Mucosa of gallbladder (tissue), 1 donor: ENCODE measurements at regions not wholly inside any gene's neighbourhood (a gene's known extent, or its start where the extent isn't known, plus 50 kb on each side); places are given as distances from the start of the nearest gene placed in this dataset.
"Not testable (repeated sequence)": the region's sequence is repeated elsewhere in the genome, so short reads cannot be mapped to it uniquely, and the experiment has no call there.

Experiments
- DNase-seq: peaks from one replicate; pipeline ENCODE4 v3.0.0-alpha.2; 2020; ENCODE audit warnings: low spot score
- donor health status: DM: no; HTN: no; CAD: no.

DNA sequence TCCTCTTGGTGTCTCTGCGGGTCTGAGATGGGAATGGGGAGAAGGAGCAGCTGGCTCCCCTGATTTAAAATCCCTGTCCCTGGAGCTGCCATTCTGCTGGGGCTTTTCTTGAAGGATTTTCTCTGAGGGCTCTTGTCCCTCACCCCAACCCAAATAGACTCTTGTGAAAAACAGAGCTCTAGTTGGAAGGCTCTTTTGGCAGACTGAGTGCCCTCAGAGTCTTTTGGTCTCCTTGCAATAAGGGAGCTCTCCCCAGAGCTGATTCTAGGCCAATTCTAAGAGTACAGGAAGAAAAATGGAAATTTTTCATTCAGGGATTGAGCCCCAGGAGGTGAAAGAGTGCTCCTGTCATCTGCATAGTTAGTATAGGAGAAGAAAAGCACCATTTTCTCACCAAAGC, 238.3 kb downstream of the COG6 start:
- DNase-seq: no peak

DNA sequence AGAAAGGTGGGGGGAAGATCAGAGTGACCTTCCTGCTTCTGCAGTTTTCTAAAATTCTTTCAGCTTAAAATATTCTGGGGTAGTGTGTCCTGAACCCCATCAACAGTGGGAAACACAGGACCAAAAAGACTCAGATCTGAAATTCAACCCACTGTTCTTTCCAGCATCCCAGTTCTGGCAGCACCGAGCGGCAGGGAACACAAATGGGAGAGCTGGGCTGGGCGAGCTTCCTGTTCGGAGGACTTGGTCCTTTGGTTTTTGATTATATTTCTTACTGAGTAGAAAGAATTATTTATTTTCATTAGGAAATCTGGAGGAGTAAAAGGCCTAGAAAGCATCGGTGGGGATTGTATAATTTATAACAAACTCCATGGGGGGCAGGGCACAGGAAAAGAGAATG, 239.1 kb downstream of the COG6 start:
- no peak for DNase-seq

DNA sequence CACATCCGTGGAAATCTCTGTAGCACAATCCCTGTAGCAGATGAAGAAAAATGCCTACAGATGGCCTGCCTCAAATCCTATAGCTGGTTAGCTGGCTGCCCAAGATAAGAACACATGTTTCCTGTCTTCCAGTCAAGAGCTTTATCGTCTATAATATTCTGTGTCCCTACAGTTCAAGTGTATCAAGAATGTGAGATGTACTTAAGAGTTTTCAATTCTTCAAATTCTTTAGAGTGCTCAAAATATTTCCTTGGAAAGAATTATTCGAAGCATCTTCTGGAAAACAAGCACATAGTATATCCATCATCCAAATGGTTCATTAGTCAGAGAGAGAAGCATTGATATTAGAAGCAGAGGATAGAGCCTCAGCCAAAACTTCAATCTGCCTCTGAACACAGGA, 239.8 kb downstream of the COG6 start:
- DNase-seq: no peak

DNA sequence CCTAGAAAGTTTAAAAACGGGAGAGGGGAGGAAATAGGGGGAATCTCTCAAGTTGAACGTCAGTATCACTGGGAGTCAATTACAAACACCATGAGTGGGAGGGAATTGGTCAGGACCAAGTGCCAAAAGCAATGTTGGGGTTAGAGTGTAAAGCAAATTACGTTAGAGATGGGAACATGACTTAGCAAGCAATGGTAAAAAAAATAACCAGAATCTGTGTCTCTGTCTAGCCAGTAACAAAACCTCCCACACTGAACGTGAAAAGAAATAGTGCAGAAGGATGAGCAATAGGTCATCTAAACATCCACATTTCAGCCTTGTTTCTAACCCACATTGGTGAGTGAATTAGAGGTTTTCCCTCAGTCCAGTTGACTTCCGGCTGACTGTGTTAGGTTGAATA, 242.2 kb downstream of the COG6 start:
- DNase-seq: no peak

GRCh38 chr13:39900106-39900750, 244.8 kb downstream of the COG6 start:
- no peak for DNase-seq

GRCh38 chr13:39904959-39905358, 249.5 kb downstream of the COG6 start:
- DNase-seq: no peak

DNA sequence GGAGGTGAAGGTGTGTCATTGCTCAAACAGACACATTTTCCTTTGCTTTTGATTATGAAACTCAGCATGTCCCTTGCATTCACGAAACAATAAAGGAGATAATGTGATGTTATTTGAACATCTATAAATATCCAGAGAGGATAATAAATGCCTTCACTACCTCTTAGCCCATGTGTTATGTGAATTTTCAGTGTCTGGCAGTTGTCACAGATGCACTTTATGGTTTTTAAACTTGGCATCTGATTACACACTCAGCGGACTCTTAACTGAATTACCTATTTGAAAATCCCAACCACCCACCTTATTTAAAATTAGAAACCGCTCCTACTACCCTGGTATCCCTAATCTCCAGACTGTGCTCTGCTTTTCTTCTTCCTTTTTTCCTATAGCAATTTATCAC, 254.2 kb downstream of the COG6 start:
- DNase-seq: no peak

GRCh38 chr13:39910041-39910440, 254.6 kb downstream of the COG6 start:
- no peak for DNase-seq

DNA sequence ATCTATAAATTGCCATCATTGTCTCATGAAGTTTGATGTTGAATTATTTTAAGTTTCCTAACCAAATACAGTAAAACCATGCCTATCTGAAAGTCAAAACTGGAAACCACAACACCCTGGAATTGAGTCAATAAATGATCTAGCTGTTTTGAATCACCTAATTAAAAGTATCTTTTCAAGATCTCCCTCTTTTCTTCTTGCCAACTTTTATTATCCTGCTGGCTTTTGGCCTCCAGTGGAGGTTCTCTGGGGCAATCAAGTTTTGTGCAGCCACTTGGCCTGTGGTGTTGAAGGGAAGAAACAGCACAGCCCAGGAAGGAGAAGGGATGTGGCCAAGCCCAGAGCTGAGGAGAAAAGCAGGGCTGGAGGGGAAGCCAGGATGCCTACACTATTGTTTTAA, 255.4 kb downstream of the COG6 start:
- no peak for DNase-seq

DNA sequence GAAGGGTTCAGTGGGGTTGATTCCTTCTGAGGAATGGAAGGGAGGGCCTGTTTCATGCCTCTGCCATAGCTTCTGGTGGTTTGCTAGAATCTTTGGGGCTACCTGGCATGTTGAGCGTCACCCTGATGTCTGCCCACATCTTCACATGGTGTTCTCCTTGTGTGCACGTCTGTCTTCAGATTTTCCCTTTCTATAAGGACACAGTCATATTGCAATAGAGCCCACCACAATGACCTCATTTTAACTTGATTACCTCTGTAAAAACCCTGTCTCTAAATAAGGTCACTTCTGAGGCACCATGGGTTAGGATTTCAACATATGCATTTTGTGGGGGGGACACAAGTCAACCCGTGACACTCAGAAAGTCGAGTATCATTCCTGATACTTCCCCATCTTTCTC, 257.9 kb downstream of the COG6 start:
- no peak for DNase-seq

DNA sequence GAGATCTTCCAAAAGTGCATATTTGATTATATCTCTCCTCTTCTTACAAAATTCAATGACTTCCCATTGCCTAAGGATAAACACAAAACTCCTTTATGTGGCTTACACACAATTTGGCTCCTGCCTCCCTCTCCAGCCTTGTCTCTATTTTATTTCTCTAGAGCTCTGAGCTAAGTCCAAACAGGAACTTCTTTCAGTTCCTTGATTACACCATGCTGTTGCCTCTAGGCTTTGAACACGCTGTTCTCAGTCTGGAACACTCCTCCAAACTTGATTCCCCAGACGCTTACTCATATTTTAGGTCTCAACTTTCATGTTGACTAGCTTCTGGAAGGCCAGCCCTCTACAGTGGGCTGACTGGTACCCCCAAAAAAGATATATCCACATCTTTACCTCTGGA, 258.5 kb downstream of the COG6 start:
- DNase-seq: peak; percentile 11

- DNase-seq: no peak
Observed at GRCh38 chr13:39915418-39915817, 260.0 kb downstream of the COG6 start.

DNA sequence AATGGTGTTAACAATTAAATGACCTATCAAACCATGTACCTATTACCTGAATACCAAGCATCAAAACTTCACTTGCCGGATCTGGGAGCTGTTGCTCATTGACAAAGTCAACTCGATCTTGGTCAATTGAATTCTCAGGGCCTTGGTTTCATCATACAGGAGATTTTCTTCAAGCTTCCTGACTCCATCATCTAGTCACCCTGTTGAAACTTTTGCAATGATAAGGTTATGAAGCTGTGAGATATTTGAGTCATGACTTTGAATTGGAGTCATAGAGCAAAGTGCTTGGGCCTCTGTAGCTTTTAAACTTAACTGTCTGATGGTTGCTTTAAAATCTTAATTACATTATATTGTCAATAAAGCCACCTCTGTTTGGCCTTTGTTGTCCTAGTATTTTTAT, 260.9 kb downstream of the COG6 start:
- no peak for DNase-seq

DNA sequence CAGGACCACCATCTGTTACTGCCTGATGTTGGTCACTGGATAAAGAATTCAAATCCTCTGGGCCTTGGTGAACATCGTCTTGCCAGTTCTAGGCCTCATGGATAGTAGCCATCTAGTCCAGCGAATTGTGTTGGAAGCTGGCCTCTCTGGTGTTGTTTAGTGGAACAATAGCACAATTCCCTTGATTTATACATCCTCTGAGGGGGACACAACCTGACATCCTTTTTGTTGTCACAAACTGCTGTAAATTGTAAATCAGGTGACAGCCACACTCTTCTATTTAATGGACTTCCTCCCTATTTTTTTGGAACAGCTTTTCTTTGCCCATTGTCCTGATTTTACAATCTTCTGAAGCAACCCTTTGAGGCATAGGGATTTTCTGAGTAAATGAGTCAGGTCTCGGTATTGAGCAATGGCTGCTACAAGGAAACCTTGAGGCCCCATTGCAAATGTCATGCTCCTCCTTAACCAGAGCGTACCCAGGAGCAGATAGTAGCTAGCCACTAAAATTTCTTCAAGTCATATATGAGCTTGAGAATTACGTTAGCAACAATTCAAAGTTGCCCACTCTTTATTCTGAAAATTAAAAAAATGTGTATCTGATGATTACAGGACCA, 263.3 kb downstream of the COG6 start:
- no peak for DNase-seq

GRCh38 chr13:39920613-39921012, 265.2 kb downstream of the COG6 start:
- no peak for DNase-seq

- no peak for DNase-seq
Observed at GRCh38 chr13:39926345-39926744, 270.9 kb downstream of the COG6 start.

- DNase-seq: no peak
Observed at GRCh38 chr13:39928261-39928660, 272.8 kb downstream of the COG6 start.

- DNase-seq: no peak
Observed at GRCh38 chr13:39929583-39929982, 274.1 kb downstream of the COG6 start.

DNA sequence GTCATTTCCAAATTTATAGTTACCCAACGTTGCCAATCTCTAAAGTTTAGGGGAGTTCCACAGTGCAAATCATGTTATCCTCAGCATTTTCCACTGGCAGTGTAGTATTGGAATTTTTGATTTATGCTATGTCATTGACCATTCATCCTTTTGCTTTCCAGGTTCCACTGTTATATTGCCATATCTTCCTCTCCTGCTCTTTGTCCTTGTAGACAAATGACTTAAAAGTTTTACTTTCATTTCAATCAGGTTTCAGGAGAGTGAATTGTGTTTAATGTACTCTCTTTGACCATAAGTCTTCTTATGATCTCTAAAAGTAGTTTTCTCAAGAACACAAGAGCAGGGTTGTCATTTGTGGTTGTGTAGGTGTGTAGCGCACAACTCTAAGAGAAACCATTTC, 274.6 kb downstream of the COG6 start:
- no peak for DNase-seq

GRCh38 chr13:39930544-39931444, 275.3 kb downstream of the COG6 start:
- DNase-seq: no peak

GRCh38 chr13:39931505-39931904, 276.0 kb downstream of the COG6 start:
- no peak for DNase-seq

GRCh38 chr13:39932514-39932913, 277.1 kb downstream of the COG6 start:
- not testable (repeated sequence) for DNase-seq

- DNase-seq: no peak
Observed at GRCh38 chr13:39935155-39935554, 279.7 kb downstream of the COG6 start.
